ENCODE measurements at regions not wholly inside any gene's neighbourhood (a gene's known extent, or its start where the extent isn't known, plus 50 kb on each side); places are given as distances from the start of the nearest gene placed in this dataset.

- no peak for TF ChIP-seq POLR2A (IDR thresholded peaks at IDR 0.05)
- TF ChIP-seq CTCF (IDR thresholded peaks at IDR 0.05), result no peak
These were observed 188.5 kb downstream of the LRRC70 start for GRCh38 chr5:62767077-62767476.
